NT2/D1 (cell line): ENCODE measurements at regions not wholly inside any gene's neighbourhood (a gene's known extent, or its start where the extent isn't known, plus 50 kb on each side); places are given as distances from the start of the nearest gene placed in this dataset.

Source experiments
- YY1 ChIP-seq: IDR thresholded peaks from 2 replicates; pipeline ENCODE4 v1.6.1; 2011; ENCODE audit not compliant: insufficient read length, insufficient read depth
- ZNF274 ChIP-seq: IDR thresholded peaks from 2 replicates; pipeline ENCODE4 v1.6.1; 2011; ENCODE audit warnings: mild to moderate bottlenecking, low read depth, low read length

- TF ChIP-seq ZNF274 (no peak), YY1 (no peak)
Measured at GRCh38 chr16:85200471-85201278, 88.4 kb upstream of the CIBAR2 start.
